Anterior cingulate cortex (tissue), 58 donors: ENCODE measurements at regions not wholly inside any gene's neighbourhood (a gene's known extent, or its start where the extent isn't known, plus 50 kb on each side); places are given as distances from the start of the nearest gene placed in this dataset.
A peak's percentile ranks its signal among the peaks of the same experiment; 100 is the strongest.

Experiments
- DNase-seq, 58 donors: peaks; one replicate each; lab custom pipeline; 2025; lab: John Stamatoyannopoulos, UW

- no peak for DNase-seq
These were observed 208.4 kb upstream of the MARCKS start for GRCh38 chr6:113648698-113649097.

GRCh38 chr6:113649276-113649675, 207.9 kb upstream of the MARCKS start:
- no peak for DNase-seq

GRCh38 chr6:113649880-113650609, 207.1 kb upstream of the MARCKS start:
- no peak for DNase-seq

GRCh38 chr6:113650610-113650979, 206.6 kb upstream of the MARCKS start:
- no peak for DNase-seq

GRCh38 chr6:113651120-113651519, 206.0 kb upstream of the MARCKS start:
- peak in 43 of 58 donors; percentile 10 to 71 (median 38) for DNase-seq

GRCh38 chr6:113651920-113652319, 205.2 kb upstream of the MARCKS start:
- DNase-seq = no peak

GRCh38 chr6:113653275-113653674, 203.9 kb upstream of the MARCKS start:
- no peak for DNase-seq

- peak in 48 of 58 donors; percentile 2 to 84 (median 34) for DNase-seq
These were observed 202.7 kb upstream of the MARCKS start for GRCh38 chr6:113654396-113654795.

- no peak for DNase-seq
These were observed 201.4 kb upstream of the MARCKS start for GRCh38 chr6:113655761-113656160.

- DNase-seq = no peak
These were observed 197.3 kb upstream of the MARCKS start for GRCh38 chr6:113659762-113660404.

GRCh38 chr6:113660819-113661218, 196.3 kb upstream of the MARCKS start:
- DNase-seq = no peak

- no peak for DNase-seq
These were observed 195.0 kb upstream of the MARCKS start for GRCh38 chr6:113662093-113662665.

- no peak for DNase-seq
These were observed 194.3 kb upstream of the MARCKS start for GRCh38 chr6:113662688-113663333.

- DNase-seq = no peak
These were observed 192.2 kb upstream of the MARCKS start for GRCh38 chr6:113664909-113665308.

GRCh38 chr6:113668641-113669408, 188.3 kb upstream of the MARCKS start:
- no peak for DNase-seq

GRCh38 chr6:113669606-113670005, 187.5 kb upstream of the MARCKS start:
- DNase-seq = no peak

- DNase-seq = peak in 2 of 58 donors; percentile 2 to 5
These were observed 185.7 kb upstream of the MARCKS start for GRCh38 chr6:113671421-113671820.

- peak in 17 of 58 donors; percentile 2 to 34 (median 7) for DNase-seq
These were observed 184.5 kb upstream of the MARCKS start for GRCh38 chr6:113672491-113673149.

GRCh38 chr6:113674075-113674474, 183.1 kb upstream of the MARCKS start:
- no peak for DNase-seq

- DNase-seq = no peak
These were observed 181.1 kb upstream of the MARCKS start for GRCh38 chr6:113676057-113676456.
